ENCODE measurements at regions not wholly inside any gene's neighbourhood (a gene's known extent, or its start where the extent isn't known, plus 50 kb on each side); places are given as distances from the start of the nearest gene placed in this dataset.
"Not testable (repeated sequence)": the region's sequence is repeated elsewhere in the genome, so short reads cannot be mapped to it uniquely, and the experiment has no call there.

DNA sequence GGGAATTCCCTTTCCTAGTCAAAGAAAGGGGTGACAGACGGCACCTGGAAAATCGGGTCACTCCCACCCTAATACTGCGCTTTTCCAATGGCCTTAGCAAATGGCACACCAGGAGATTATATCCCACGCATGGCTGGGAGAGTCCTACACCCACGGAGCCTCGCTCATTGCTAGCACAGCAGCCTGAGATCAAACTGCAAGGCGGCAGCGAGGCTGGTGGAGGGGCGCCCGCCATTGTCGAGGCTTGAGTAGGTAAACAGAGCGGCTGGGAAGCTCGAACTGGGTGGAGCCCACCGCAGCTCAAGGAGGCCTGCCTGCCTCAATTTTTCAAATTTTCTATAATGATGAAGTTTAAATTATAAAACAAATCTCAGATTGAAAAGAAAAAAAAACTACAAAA, 522.7 kb upstream of the HS3ST5 start:
- TF ChIP-seq RFX5 (IDR thresholded peaks at IDR 0.05; ENCODE audit: borderline replicate concordance, low read depth, low read length); POLR2AphosphoS5 (IDR thresholded peaks at IDR 0.05; ENCODE audit: low read depth, low read length); TEAD4 (IDR thresholded peaks at IDR 0.05; ENCODE audit: low read depth, low read length); EZH2 (IDR thresholded peaks at IDR 0.05; ENCODE audit: low read depth, low read length, severe bottlenecking): not testable (repeated sequence)
